ENCODE measurements at regions not wholly inside any gene's neighbourhood (a gene's known extent, or its start where the extent isn't known, plus 50 kb on each side); places are given as distances from the start of the nearest gene placed in this dataset.

DNA sequence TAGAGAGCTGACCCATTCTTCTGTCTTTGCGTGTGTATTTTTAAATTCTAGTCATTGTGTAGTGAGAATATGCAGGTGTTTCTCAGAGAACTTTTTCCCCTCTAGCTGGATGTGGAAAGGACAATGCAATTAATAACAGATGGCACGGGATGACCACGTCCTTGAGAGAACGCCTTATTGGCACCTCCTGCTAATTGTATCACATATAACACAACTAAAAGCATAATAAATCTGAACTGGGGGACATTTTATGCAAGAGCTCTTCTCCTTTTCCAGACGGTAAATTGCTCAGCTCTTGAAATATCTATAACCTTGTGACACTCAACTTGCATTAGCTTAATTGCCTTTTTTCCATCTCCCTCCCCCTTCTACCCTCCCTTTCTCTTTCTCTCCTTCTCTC is 62.9 kb upstream of the IZUMO3 start:
- DNase-seq: no peak

DNA sequence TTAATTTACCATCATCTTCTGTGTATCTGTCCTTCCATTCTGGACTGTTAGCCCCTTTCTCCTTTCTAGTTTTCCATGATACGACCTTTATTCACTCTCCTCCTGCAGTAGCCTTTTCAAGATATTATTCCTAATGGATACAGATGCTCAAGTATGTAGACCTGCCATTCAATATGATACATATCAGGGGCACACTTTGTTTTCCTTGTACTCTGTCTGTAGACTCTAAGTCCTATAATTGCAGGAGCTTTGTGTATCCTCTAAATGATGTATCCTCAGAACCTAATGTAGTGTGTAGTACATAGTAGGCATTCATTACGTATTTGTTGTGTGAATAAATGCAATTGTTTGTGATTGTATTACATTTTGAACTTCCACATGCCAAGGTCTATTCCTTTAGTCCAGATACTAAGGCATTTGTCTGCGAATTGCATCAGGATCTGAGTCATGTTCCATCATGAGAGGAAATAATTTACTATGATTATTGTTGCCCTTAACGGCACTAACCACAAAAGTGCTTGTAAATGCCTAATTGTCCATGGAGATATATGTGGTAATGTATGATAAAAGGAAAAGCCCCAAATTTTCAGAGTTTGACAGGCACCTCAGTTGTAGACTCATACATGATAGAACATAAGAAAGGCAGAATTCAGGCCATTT is 57.1 kb upstream of the IZUMO3 start:
- DNase-seq: no peak
